HT-29 (cell line): ENCODE measurements at regions not wholly inside any gene's neighbourhood (a gene's known extent, or its start where the extent isn't known, plus 50 kb on each side); places are given as distances from the start of the nearest gene placed in this dataset.

ENCODE experiments used
- DNase-seq: peaks from one replicate; pipeline ENCODE4 v3.0.0-alpha.2; 2015; ENCODE audit warnings: low spot score

DNA sequence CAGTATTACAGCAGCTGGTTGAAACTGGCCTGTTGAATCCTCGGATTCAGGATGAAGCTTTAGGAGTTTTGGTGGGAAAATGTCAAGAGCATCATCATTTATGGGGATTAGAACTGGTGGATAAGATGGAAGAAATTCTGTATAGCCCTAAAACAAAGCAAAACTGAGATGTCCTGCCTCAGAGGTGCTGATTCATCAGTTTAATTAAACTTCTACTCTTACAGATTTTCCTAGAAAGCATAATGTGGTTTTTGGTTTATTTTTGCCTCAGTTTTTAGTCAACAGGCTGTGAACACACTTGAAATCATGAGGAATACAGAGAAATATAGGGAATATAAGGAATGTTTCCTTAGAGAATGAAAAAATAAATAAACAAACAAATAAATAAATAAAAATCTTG lies 228.7 kb upstream of the POU3F2 start:
- no peak for DNase-seq

DNA sequence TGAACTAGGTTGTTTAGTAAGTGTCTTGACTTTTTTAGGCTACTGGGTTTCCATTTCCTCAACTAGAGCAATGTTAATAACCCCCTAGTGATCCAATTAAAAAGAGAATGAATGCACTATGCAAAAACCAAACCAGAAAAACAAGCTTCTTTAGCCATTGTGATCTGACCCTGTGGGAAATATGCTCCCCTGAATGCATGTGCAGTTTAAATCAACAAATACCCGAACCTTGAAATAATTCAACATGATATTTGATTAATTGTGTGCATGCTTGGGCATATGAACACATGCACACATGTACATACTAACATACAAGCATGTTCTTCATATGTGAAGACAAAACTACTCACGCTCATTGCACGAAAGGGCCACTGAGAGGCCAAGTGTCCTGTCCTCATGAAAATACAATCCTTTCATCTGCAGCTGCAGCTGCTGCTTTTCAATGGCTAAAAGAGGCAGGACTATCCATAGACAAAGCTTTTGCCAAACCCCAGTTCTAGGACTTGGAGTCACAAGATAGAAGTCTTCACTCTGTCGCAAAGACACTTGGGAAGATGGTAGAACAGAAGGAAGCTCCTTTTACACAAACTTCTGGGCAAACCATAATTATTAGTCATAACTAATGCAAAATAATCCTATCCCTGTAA lies 207.1 kb upstream of the POU3F2 start:
- no peak for DNase-seq

DNA sequence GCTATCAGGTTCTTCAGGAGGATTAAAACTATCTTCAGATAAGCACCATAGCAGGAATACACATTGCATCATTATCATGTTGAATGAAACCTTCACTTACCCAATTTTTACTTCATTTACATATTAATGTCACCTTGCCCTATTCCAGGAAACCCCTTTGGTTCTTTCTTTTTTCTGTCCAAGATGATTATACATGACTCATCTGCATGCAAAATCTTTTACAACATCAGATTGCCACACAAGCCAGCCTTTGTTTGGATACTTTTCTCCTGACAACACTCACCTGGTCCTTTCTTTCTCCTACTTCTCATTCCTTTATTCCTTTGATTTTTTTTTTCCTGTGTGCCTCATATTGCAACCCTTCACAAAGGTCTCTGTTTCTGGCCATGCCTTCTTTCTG lies 200.5 kb upstream of the POU3F2 start:
- no peak for DNase-seq

DNA sequence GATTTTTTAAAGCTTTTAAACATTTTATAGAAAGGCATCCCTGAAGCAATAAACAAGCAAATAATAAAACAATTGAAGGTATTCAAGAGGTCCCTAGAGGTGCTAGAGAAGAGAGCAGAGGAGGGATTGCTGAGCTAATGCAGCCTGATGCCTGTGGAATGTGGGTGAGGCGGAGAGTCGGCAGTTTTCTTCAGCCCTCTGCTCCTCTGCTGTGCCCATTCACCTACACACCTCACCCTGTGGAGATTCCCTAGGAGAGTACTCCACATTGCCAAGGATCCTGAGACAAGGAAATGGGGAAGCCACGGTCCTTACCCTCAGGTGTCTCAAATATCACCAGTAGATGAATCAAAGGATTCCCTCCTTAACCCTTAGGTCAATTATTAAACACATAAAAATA lies 199.8 kb upstream of the POU3F2 start:
- DNase-seq: no peak

DNA sequence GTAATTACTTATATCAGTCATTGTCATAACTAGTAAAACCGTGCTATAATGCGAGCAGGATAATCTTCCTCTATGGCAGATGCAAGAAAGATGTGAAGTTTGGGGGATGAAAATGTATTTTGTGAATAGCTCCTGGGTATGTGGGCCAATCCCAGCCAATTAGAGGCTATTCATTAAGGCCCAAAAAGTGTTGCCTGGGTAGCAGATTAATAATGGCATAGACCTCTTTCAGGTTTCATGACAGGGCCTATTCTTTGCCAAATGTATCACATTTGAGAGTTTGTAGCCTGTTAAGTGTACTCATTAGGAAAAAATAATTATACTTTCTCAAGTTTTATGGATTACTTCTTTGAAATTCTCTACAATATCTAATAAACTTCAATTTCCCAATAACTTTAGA lies 199.2 kb upstream of the POU3F2 start:
- no peak for DNase-seq

DNA sequence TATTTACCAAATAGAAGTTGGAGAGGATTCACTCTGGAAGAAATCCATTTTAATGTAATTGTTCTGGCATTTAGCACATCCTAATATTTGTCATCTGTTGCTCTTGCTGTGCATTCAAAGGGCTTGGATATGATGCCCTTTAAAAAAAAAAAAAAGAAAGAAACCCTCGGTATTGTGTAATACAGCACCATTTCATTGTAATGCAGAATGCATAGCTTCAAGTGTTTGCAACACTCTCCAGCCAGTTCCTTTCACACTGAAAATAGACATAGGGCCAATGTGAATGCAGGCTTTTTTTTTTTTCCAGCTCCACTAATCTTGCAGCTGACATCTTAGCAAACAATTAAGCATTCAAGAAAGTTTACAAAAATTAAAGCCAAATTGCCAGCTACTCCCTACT lies 197.4 kb upstream of the POU3F2 start:
- no peak for DNase-seq

DNA sequence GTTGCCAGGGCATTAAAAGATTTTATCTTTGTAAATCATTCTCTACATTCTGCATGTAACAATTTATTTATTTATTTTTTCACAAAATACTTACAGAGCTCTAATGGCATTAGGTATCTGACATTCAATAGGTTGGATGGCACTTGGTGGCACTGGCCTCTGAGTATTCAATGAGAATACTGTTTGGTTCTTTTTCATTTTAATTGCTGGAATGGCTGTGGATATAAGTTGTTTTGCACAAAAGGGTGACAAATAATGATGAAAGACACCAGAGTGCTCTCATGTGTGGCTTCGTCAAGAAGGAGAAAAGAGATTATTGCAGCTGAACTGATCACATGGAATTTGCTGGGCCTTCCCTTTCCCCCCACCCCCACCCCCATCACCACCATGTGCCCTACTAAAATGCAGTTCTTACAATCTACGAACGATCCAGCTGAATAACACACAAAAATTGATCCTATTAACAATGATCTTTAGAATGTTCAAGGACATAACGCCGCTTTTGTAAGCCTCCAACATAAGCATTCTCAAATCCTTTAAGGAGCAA lies 195.2 kb upstream of the POU3F2 start:
- DNase-seq: no peak

DNA sequence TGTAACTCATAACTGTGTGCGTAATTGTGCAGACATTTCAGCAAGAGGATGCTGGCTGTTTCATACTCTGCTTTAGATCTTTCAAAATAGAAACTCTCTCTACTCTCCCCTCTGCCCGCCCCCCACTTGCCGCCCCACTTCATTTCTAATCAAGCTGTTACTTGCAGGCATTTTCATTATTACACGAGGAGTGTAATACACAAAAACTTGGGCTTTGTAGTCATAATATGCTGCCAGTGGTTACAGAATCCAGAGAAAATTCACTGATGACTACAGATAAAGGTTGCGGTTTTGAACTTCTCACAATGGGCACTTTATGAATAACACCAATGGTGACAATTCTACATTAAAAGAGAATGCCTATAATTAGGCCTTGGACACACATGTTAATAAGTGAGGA lies 194.0 kb upstream of the POU3F2 start:
- DNase-seq: no peak

DNA sequence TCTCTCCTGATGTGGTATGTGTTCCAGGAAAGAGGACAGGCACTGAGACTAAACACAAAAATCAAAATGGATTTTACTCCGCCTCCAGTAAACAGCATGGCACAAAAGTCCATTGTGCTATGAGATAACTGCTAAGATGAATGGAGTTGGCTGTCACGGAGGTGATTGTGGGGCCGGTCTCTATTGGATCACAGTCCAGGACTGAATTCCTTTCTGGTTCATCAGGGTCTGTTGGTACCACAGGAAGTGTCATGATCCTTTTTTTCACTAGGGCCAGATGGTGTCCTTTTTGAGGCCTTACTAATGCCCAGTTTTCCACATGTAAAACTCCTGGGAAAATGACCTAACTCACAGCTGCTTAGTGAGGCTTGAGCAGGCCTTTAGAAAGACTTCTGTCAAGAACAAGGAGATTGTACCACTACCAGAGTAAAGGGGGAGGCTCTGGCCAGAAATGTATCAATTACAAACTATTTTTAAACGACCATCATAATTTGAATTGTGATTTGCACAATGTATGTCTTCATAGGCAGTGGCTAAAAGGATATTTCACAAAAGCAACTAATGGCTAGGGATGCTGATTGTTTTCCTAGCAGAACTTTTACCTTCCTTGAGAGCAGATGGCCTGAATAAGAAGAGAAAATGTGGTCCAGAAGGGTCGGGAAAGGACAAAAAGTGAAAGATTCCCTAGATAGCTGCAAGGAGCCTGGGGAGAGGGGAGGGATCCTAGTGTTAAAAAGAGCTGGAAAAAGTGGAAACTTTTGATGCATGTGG lies 192.2 kb upstream of the POU3F2 start:
- DNase-seq: no peak

DNA sequence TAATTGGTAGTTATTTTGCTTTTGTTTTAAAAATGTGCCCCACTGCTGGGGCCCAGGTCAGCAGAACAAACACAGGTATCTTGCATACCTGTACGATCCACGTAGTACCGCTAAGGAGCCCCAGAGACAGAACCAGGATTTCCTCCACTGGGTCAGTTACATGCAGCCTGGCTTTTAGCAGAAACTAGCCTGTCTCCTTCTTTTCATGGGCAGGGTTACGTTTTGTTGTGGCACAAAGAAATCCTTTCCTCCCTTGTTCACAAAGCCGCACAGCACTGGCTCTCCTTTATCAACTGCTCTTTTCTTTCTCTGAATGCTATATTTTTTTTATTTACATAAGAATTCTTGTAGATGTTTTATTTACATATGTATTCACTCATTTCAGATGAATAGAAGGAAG lies 190.3 kb upstream of the POU3F2 start:
- no peak for DNase-seq

DNA sequence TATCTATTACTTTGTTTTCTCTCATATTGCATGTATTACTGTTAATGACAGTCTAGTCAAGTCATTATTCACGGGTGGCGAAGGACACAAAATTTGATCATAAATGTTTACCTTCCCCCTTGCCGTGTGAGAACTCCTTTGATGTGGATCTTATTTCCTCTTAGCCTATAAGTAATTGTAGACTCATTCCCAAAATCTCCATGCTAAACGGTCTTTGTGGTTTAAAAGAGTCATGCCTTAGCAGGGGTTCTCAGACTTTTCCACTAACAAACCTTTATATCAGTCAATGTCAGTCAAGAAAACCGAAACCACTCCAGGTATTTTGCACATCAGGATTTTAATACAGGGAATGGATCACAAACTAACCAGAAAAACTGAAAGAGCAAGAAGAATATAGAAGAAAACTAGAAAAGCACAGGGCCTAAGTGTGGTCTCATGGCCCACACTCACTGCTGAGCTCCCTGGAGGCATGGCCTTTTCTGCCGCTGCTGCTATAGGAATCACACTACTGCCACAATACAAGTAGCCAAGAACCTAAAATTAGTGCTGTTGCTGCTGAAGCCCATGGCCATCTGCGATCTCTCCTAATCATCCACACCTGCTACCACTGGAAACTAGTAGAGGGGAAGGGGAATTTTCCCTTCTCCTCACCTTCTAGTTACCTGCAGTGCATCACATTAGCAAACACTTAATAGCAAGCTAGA lies 186.0 kb upstream of the POU3F2 start:
- no peak for DNase-seq

DNA sequence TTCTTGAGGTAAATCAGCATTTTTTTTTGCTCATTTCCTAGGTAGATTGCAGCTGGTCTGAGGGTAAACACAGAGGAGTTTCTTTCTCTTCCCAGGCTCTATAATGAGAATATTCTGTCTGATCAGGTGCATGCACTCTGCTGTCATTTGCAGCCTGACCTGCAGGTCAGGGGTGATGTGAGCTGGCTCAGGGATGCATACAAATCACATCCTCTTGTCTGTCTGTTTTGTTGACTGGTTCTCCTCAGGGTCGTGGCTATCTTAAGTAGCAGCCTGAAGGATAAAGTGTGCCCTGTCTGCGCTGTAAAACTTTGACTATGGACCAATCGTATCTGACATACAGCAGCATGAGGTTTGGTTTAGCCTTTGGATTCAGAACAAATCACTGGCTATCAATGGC lies 183.4 kb upstream of the POU3F2 start:
- DNase-seq: no peak

DNA sequence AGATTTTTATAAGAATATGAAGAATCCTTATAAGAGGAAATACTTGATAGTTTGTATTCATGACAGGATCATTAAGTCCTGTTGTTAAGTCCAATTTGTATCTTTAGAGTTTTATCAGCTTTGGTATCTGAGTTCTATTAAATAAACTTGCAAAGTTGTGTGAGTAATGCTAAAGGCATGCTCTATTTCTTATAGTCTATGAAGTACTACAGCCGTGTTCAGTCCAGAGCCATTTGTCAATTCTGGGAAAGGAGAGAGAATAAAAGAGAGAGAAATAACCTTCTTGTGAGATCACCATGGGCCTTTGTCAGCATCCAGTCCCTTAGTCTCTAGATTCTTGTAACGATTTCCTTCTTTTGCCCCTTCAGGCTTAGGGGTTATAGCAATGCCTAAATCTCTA lies 181.2 kb upstream of the POU3F2 start:
- no peak for DNase-seq

DNA sequence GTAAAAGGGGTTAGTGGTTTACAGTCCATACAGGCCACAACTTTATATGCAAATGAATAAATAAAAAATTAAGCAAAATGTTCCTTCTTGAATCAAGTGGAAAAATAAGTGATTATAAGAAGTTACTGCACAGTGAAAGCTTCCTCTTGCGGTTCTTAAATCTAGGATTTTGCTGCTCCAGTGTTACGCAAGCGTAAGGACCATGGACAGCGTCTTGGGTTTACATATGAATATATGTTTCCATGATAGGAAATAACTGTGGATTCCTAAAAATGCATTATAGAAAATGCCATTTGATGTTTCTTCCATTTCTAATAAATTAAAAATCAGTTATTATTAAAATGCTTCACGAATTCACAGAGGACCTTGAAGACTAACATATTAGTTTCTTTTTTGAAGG lies 176.6 kb upstream of the POU3F2 start:
- DNase-seq: peak; percentile 49

DNA sequence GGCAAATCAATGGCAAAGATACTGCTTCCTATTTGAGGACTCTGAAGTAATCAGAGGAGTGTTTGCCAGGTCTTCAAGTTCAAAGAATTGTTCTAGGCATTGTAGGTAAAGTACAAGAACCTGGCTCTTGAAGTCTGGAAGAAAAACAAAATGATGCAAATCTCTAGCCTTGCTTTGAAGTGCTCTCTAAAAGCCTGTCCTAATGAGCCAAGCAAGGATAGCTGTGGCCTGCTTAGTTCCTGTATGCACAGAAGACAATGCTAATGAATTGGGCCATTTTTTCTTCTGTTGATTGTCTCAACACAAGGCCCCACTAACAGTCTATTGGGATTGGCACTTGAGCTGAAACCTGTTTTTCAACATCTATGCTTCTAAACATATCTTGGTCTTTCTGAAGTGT lies 165.0 kb upstream of the POU3F2 start:
- no peak for DNase-seq

DNA sequence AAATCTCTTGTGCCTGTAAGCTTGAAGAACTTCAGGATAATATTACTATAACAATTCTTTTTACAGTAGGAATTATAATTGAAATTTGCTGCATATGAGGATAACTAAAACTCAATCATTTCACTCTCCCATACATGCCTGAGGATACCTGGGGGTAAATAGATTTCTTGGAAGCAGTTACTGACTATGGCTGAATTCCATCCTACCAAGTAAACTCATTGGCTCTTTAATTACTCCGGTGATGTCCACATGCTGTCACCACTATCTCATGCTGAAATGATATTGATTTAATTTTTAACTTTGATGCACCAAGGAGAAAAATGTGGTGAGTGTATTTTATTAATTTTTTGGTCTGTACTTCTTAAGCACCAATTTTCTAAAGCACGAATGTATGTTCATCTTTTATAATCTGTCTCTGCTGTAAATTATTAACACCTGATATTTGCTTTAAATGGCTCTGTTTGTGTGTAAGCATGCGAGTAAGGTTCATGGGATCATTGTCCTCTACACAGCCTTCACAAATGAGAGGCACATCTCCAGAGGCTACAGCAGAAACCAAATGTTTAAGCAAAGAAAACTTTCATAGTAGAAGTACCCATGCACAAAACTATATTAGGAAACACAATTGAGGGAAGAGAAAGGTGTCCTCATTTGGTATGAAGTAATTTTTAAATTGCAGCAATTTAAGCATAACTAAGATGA lies 164.2 kb upstream of the POU3F2 start:
- no peak for DNase-seq

DNA sequence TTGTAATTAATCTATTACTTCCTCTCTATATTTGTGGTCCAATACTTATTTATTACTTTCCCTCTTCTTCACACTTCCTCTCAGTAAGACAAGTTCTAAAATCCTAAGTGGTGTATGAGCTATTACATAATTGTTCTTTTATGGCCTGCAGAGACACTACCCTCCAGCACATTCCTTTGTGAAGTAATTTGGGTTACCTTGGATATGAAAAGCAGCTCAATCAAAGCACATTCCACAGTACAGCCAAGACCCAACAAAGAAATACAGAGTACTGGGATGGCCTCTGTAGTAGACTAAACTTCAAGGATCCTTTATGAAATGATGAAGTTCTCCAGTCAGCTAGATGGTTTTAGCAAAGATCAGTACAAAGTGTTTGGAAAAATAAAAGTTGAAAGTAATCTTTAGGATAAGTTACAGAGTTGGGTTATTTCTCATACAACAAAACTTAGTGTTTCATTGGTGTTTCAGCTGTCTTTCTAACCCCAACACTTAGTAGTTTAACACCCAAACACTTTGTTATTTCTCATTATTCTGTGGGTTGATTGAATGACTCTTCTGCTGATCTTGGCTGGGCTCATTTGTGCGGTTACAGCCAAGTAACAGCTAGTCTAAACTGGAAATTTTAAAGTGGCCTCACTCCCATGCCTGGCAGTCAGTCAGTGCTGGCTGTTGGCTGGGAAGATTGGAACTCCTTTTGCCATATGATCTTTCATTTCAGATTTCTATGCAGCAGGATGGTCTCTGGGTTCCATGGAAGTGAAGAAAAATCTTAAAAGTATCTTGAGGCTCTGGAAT lies 161.5 kb upstream of the POU3F2 start:
- DNase-seq: no peak

DNA sequence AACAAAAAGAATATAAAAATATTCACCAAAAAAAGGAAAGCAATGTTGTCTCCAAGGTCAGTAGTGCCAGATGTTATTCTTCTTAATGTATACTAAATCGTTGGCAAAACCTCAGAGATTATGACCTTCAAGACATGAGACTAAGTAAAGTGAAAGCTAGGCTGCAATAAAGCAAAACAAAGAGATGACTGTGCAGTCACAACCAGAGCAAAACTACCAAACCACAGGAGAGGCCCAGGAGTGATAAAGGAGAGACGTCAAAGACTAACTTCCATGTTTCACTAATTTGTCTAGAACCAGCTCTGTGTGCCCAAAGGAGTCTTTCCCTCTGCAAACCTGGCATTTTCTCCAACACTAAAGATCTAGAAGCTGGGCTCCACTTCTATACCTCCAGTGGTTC lies 155.9 kb upstream of the POU3F2 start:
- no peak for DNase-seq

DNA sequence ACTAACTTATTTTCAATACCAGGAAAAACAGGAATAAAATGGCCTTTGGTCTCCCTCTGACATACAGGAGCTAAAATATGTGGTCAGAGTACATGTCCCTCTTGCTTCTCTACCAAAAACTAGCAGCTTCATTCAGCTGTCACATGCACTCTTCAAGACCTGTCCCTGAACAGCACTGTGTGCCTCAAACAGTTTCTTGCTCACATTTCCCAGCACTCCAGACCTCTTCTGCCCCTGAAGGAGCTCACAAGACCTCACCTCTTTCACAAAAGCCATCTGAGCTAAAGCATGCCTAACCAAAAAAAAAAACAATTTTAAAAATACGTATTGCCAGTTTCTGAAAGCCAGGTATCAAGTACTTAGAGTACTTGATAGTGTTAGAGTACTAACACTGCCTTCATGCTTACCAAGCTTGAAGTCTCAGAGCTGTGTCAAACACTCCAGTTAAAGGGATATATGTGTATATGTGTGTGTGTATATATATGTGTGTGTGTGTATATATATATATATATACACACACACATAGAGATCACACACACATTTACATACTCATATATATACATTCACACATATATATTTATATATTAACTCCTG lies 148.3 kb upstream of the POU3F2 start:
- no peak for DNase-seq

DNA sequence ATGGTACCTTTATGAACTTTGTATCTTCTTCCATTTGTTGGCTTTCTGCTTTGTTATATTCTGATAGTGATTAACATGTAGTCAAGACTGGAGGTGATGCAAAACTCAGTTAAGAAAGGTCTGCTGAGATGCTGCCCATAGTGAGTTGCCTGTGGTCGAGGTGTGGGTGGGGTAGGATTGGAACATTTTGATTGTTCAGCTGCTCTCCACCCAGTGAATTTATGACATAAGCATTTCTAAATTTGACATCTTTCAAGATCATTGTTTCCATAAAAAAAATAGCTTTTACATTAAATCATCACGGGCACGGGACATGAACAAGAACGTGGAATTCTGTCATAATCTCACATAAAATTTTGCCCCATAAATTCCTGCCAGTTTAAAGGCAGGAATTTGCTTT lies 146.6 kb upstream of the POU3F2 start:
- DNase-seq: no peak
